ENCODE measurements at regions not wholly inside any gene's neighbourhood (a gene's known extent, or its start where the extent isn't known, plus 50 kb on each side); places are given as distances from the start of the nearest gene placed in this dataset.

DNA sequence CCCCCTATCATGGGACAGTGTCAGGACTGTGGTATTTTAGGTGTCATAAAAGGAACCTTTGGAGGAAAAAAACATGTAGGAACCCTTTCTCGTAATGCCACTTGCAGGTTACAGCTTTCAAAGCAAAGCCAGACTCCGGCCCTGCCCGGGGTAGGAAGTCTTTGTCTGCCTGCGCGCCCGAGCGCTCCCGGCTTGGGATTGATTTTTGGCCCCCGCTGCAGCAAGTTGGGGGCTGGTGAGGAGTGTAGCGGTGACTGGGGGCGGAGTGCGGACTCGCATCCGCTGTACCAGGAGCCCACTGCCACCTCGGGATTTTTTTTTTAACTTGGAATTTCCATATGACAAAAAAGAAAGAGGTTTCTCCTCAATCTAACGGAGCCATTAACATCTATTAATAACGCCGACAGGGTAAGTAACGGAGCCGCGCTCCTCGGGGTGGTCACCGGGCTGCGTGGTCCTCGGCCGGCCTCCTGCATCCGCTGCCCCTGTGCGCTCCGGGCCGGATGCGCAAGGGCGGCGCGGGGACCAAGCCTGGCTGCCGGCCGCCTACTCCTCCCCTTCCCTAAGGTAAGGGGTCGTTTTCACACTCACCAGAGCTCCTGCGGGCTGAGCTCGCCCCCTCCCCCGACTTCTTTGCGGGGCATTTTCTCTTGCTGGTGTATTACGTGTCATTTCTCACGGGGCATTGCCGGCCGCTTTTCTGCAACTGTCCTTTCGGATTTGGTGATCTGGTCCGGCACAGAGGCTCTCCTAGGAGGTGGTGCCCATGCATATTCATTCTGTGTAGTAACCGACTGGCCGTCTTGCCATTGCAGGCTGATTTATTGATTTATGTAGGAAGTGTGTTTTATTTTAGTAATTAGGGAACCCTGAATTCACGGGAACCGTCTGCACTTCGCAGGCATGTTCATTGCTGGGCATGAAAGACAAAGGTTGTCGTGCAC, 219.8 kb upstream of the TOPAZ1 start:
- no CpG with 5 or more reads among the region's 53 CpGs for WGBS (ENCODE audit: extremely low coverage, insufficient read length, low lambda C conversion rate)

More for the DNA sequence above, 219.8 kb upstream of the TOPAZ1 start:
- DNase-seq: no peak
- no peak overlapping the region for H3T11ph ChIP-seq (ENCODE audit: low read length)
- peaks cover 48% of the 10 kb centered on the region for H3K27me3 Mint-ChIP-seq (ENCODE audit: low read depth)
- peak overlapping the region; percentile 63 for H3K4me2 ChIP-seq (ENCODE audit: insufficient read depth, insufficient read length, low read length)
- H2BK20ac ChIP-seq (ENCODE audit: low read depth, low read length, poor library complexity, severe bottlenecking): no peak overlapping the region
- H2AK5ac ChIP-seq (ENCODE audit: insufficient read length, low read length): no peak overlapping the region
- no peak overlapping the region for H2BK5ac ChIP-seq (ENCODE audit: insufficient read length, low read length)
- TF ChIP-seq, protein P1, sequence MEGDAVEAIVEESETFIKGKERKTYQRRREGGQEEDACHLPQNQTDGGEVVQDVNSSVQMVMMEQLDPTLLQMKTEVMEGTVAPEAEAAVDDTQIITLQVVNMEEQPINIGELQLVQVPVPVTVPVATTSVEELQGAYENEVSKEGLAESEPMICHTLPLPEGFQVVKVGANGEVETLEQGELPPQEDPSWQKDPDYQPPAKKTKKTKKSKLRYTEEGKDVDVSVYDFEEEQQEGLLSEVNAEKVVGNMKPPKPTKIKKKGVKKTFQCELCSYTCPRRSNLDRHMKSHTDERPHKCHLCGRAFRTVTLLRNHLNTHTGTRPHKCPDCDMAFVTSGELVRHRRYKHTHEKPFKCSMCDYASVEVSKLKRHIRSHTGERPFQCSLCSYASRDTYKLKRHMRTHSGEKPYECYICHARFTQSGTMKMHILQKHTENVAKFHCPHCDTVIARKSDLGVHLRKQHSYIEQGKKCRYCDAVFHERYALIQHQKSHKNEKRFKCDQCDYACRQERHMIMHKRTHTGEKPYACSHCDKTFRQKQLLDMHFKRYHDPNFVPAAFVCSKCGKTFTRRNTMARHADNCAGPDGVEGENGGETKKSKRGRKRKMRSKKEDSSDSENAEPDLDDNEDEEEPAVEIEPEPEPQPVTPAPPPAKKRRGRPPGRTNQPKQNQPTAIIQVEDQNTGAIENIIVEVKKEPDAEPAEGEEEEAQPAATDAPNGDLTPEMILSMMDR (conservative IDR thresholded peaks at IDR 0.05): no peak
- H3K27ac Mint-ChIP-seq: no peak overlapping the region
- no peaks in the 10 kb centered on the region for H3K9me3 ChIP-seq (ENCODE audit: control insufficient read depth, low read depth, low read length)
- no peak overlapping the region for H3K14ac ChIP-seq (ENCODE audit: insufficient read depth, low read length)
- no peak overlapping the region for H4K91ac ChIP-seq (ENCODE audit: insufficient read length, low read depth, low read length)
- H4K8ac ChIP-seq (replicated peaks; ENCODE audit: insufficient read length, low read depth, low read length): no peak overlapping the region
- H3K18ac ChIP-seq (ENCODE audit: insufficient read length, low read depth, low read length): no peak overlapping the region
- H3K79me1 ChIP-seq (ENCODE audit: insufficient read depth, low read depth, low read length, poor library complexity, severe bottlenecking): no peaks in the 10 kb centered on the region
- H3K9me3 Mint-ChIP-seq: no peaks in the 10 kb centered on the region
- H3K79me2 ChIP-seq (ENCODE audit: insufficient read depth, low read length): no peaks in the 10 kb centered on the region
- H4K5ac ChIP-seq (ENCODE audit: insufficient read length, low read depth, low read length): no peak overlapping the region
- H2BK12ac ChIP-seq (ENCODE audit: insufficient read length, low read depth, low read length): no peak overlapping the region
- H3K23me2 ChIP-seq (ENCODE audit: insufficient read length, low read depth, low read length, poor library complexity, severe bottlenecking): peaks cover 12% of the 10 kb centered on the region
- no peak overlapping the region for H3K56ac ChIP-seq (ENCODE audit: insufficient read length, low read depth, low read length)
- H3K27ac ChIP-seq (ENCODE audit: insufficient read length, low read depth, low read length): no peak overlapping the region
- H3K4me1 ChIP-seq (ENCODE audit: insufficient read depth, low read length): peaks cover 13% of the 10 kb centered on the region; the same call in 1 of the 2 replicates
- H4K20me1 ChIP-seq (ENCODE audit: control insufficient read depth, insufficient read depth, insufficient read length): no peaks in the 10 kb centered on the region
- H3K4me1 Mint-ChIP-seq: peaks cover 27 to 42% of the 10 kb centered on the region in 2 experiments
- H3K9ac ChIP-seq (ENCODE audit: extremely low read depth, insufficient read length, low read length): no peak overlapping the region
- H2AFZ ChIP-seq (ENCODE audit: low read length): no peak overlapping the region
- H3K23ac ChIP-seq (ENCODE audit: insufficient read length, low read depth, low read length): no peak overlapping the region
- H3K36me3 Mint-ChIP-seq (ENCODE audit: insufficient read depth in 1 of 3, low read depth in 3 of 3): no peaks in the 10 kb centered on the region
- peak overlapping the region; percentile 56 to 82 for H3K4me3 Mint-ChIP-seq
- H2BK15ac ChIP-seq (ENCODE audit: low read depth, low read length): no peak overlapping the region
- no peak overlapping the region for H3K4ac ChIP-seq (ENCODE audit: low read depth, low read length)
- H3K27me3 ChIP-seq (ENCODE audit: insufficient read depth, low read length): peaks cover 5% of the 10 kb centered on the region; the same call in 1 of the 2 replicates
- no peak overlapping the region for H2BK120ac ChIP-seq (ENCODE audit: low read depth, low read length, poor library complexity, severe bottlenecking)

Measured in H9 (cell line).